Cardiac fibroblast (primary cell): ENCODE measurements at regions not wholly inside any gene's neighbourhood (a gene's known extent, or its start where the extent isn't known, plus 50 kb on each side); places are given as distances from the start of the nearest gene placed in this dataset.

Experiments
- DNase-seq, 2 donors: peaks; one replicate each; pipeline versions ENCODE4 v3.0.0 to v3.0.0-alpha.2; 2010; ENCODE audit warnings: low read depth in 2 of 2
- H3K4me3 ChIP-seq, 2 donors: replicated peaks in 1 of 2; 1 replicate in 1 of 2; 2 replicates in 1 of 2; pipeline ENCODE4 v1.5.1; 2011; ENCODE audit warnings: low read depth in 2 of 2, low read length in 2 of 2, mild to moderate bottlenecking in 2 of 2, moderate library complexity in 1 of 2
- CTCF ChIP-seq: IDR thresholded peaks from one replicate; pipeline ENCODE4 v1.5.1; 2011; ENCODE audit warnings: low read depth, mild to moderate bottlenecking, low read length, inconsistent platforms

DNA sequence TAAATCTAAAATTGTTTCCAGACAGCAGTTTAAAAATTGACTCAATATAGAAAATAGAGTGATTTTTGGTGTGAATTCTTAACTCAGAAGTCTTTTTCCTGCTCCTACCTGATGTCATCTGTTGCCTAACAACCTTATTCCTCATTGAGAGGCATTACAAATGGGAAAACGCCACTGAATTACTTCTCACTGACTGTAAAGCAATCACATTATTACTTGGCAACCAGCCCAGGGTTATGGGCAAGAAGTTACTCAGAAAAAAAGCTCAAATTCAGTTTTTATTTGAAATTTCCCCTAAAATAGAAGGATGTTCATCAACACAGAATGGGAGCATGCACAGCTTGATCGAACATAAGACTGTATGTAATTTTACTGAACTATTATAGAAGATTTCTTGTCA lies 201.8 kb upstream of the GULP1 start:
- H3K4me3 ChIP-seq, result no peak overlapping the region
- TF ChIP-seq CTCF, result no peak
- DNase-seq, result peak; percentile 12 to 69

DNA sequence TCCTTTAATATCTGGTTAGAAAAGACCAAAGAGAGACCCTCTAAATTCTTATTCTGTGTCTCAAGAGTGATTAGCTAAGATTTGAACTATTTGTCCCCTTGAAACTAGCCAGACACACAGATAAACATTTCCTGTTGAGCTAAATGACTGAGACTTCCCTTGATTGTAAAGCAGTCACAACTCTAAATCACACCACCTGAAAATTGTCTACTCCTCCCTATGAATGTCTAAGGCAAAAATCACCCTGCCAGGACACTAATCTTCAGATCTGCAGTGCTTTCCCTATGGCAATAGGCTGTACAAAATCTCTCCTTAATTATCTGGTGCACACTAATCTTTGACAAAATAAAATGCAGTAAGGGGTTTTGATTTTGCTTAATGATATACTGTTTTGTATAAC lies 200.5 kb upstream of the GULP1 start:
- no peak for TF ChIP-seq CTCF
- no peak overlapping the region for H3K4me3 ChIP-seq
- no peak for DNase-seq

DNA sequence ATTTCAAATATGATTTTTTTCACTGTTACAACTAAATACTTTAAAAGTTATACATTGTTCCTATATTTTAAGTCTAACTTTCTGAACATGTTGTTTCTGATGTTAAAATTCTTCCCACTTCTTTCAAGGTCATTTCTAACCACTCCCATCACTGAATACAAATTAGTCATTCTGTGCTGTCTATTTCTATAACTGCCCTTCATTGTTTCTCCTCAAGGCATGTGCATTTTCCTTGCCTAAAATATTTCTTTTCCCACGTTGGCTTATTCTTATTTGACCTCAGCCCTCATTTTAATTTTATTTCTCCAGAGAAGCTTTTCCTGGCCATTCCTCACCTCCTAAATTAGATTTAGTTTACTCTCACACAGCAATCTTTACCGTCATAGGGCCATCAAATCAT lies 198.9 kb upstream of the GULP1 start:
- DNase-seq, result no peak
- TF ChIP-seq CTCF, result no peak
- no peak overlapping the region for H3K4me3 ChIP-seq

GRCh38 chr2:188096910-188097309 lies 194.8 kb upstream of the GULP1 start:
- H3K4me3 ChIP-seq, result no peak overlapping the region
- no peak for DNase-seq
- no peak for TF ChIP-seq CTCF

DNA sequence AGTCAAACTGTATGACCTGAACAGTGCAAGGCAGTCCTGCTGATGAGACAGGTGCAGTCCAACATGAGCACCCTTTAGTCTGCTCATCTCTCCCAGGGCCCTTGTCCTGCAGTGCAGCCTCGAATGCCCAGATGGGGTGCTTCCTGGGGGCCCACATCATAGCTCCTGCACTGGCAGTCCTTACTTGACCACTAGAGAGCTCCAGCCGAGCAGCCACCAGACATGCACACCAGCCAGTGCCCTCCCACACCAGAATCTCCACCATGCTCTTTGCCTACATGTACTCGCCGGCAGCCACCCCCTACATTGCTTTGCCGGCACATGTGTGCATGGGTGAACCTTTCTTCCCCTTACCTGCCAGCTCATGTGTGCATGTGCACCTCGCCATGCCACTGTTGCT lies 188.8 kb upstream of the GULP1 start:
- TF ChIP-seq CTCF, result no peak
- no peak overlapping the region for H3K4me3 ChIP-seq
- DNase-seq, result no peak

- TF ChIP-seq CTCF, result no peak
- peak; percentile 10 to 53 for DNase-seq
- H3K4me3 ChIP-seq, result no peak overlapping the region
Observed at GRCh38 chr2:188114014-188114413, 177.7 kb upstream of the GULP1 start.

GRCh38 chr2:188117706-188118105 lies 174.0 kb upstream of the GULP1 start:
- DNase-seq, result no peak
- no peak overlapping the region for H3K4me3 ChIP-seq
- no peak for TF ChIP-seq CTCF
